ENCODE measurements at regions not wholly inside any gene's neighbourhood (a gene's known extent, or its start where the extent isn't known, plus 50 kb on each side); places are given as distances from the start of the nearest gene placed in this dataset.

- no peak for TF ChIP-seq POLR2AphosphoS5 (IDR thresholded peaks at IDR 0.05)
- TF ChIP-seq, protein P1, sequence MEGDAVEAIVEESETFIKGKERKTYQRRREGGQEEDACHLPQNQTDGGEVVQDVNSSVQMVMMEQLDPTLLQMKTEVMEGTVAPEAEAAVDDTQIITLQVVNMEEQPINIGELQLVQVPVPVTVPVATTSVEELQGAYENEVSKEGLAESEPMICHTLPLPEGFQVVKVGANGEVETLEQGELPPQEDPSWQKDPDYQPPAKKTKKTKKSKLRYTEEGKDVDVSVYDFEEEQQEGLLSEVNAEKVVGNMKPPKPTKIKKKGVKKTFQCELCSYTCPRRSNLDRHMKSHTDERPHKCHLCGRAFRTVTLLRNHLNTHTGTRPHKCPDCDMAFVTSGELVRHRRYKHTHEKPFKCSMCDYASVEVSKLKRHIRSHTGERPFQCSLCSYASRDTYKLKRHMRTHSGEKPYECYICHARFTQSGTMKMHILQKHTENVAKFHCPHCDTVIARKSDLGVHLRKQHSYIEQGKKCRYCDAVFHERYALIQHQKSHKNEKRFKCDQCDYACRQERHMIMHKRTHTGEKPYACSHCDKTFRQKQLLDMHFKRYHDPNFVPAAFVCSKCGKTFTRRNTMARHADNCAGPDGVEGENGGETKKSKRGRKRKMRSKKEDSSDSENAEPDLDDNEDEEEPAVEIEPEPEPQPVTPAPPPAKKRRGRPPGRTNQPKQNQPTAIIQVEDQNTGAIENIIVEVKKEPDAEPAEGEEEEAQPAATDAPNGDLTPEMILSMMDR (IDR thresholded peaks at IDR 0.05) = no peak
- TF ChIP-seq POLR2A (IDR thresholded peaks at IDR 0.05) = no peak
- no peak for TF ChIP-seq EP300 (IDR thresholded peaks at IDR 0.05)
These were observed 187.4 kb upstream of the KITLG start for GRCh38 chr12:88767699-88768098.
